Small intestine (tissue), 7 donors: ENCODE measurements at regions not wholly inside any gene's neighbourhood (a gene's known extent, or its start where the extent isn't known, plus 50 kb on each side); places are given as distances from the start of the nearest gene placed in this dataset.

Experiments
- DNase-seq, 2 donors: peaks; one replicate each; pipeline versions ENCODE4 v3.0.0 to v3.0.0-alpha.2; 2013
- FAIRE-seq: peaks from 2 replicates; lab custom pipeline; 2012; peaks lifted over from hg19 to GRCh38; lab: Jason Lieb, UNC
- H3K27ac ChIP-seq, 3 donors: one replicate each; pipeline ENCODE4 v1.5.1; 2013; ENCODE audit warnings: low read length in 2 of 3, mild to moderate bottlenecking in 2 of 3, control low read depth in 1 of 3, inconsistent platforms in 1 of 3, low read depth in 1 of 3, moderate library complexity in 1 of 3
- H3K27me3 ChIP-seq, 3 donors: one replicate each; pipeline ENCODE4 v1.6.1; 2013; ENCODE audit warnings: low read length in 3 of 3, inconsistent platforms in 1 of 3; ENCODE audit not compliant: control insufficient read depth in 3 of 3, insufficient read depth in 3 of 3
- H3K36me3 ChIP-seq, 3 donors: one replicate each; pipeline ENCODE4 v1.6.1; 2013; ENCODE audit warnings: low read length in 3 of 3, inconsistent platforms in 1 of 3, low read depth in 1 of 3, mild to moderate bottlenecking in 1 of 3, moderate library complexity in 1 of 3; ENCODE audit not compliant: control insufficient read depth in 3 of 3, insufficient read depth in 2 of 3
- H3K4me1 ChIP-seq, 3 donors: one replicate each; pipeline ENCODE4 v1.6.1; 2013; ENCODE audit warnings: low read length in 2 of 3, inconsistent platforms in 1 of 3, low read depth in 1 of 3, mild to moderate bottlenecking in 1 of 3, moderate library complexity in 1 of 3; ENCODE audit not compliant: control insufficient read depth in 3 of 3, insufficient read depth in 2 of 3
- H3K4me3 ChIP-seq, 3 donors: one replicate each; pipeline ENCODE4 v1.5.1; 2013; ENCODE audit warnings: low read length in 3 of 3, control low read depth in 1 of 3, inconsistent platforms in 1 of 3, low read depth in 1 of 3, mild to moderate bottlenecking in 1 of 3, moderate library complexity in 1 of 3
- H3K9me3 ChIP-seq, 2 donors: one replicate each; pipeline ENCODE4 v1.6.1; 2013; ENCODE audit warnings: low read depth in 1 of 2, low read length in 1 of 2; ENCODE audit not compliant: control insufficient read depth in 2 of 2, insufficient read depth in 1 of 2
- WGBS, 3 donors: extraction: QIAGEN DNeasy Blood & Tissue Kit; methylation state at CpG; one replicate each; pipeline ENCODE4 v1.1.7; 2013; 5-methylcytosine and 5-hydroxymethylcytosine counted together
- donor health status: healthy with polysubstance abuse.
- donor health status: control.
- donor health status: control.
- donor health status: Bipolar disorder and iron deficiency.
- donor health status: healthy.

- no peaks in the 10 kb centered on the region for H3K27me3 ChIP-seq
- no peak overlapping the region for H3K27ac ChIP-seq
- no peaks in the 10 kb centered on the region for H3K36me3 ChIP-seq
- H3K4me1 ChIP-seq = no peaks in the 10 kb centered on the region
- H3K9me3 ChIP-seq = no peaks in the 10 kb centered on the region
- no peak for DNase-seq
- no peak overlapping the region for H3K4me3 ChIP-seq
- FAIRE-seq = no peak
- WGBS, 3 donors = 83 to 88% (median 83%) methylated on average over 10 of the region's 10 CpGs
Measured at GRCh38 chr12:124177276-124177950, 117.5 kb upstream of the RFLNA start.

- Histone ChIP-seq H3K27me3 (no peaks in the 10 kb centered on the region), H3K36me3 (no peaks in the 10 kb centered on the region), H3K4me1 (no peaks in the 10 kb centered on the region), H3K9me3 (no peaks in the 10 kb centered on the region), H3K4me3 (no peak overlapping the region), H3K27ac (no peak overlapping the region)
- WGBS, 3 donors = 92 to 97% (median 95%) methylated on average over 5 of the region's 5 CpGs
- no peak for FAIRE-seq
- no peak for DNase-seq
Measured at GRCh38 chr12:124177951-124178316, 117.0 kb upstream of the RFLNA start.

GRCh38 chr12:124179936-124180607 lies 114.8 kb upstream of the RFLNA start:
- FAIRE-seq (no peak), DNase-seq (no peak)
- Histone ChIP-seq H3K4me3 (no peak overlapping the region), H3K9me3 (no peaks in the 10 kb centered on the region), H3K36me3 (no peaks in the 10 kb centered on the region), H3K4me1 (no peaks in the 10 kb centered on the region), H3K27me3 (no peaks in the 10 kb centered on the region), H3K27ac (no peak overlapping the region)
- 81 to 88% (median 83%) methylated on average over 11 of the region's 11 CpGs for WGBS, 3 donors

GRCh38 chr12:124183172-124183571 lies 111.7 kb upstream of the RFLNA start:
- Histone ChIP-seq H3K27me3 (no peaks in the 10 kb centered on the region), H3K4me1 (peaks cover 0 to 12% (median 0%) of the 10 kb centered on the region in 3 donors), H3K36me3 (no peaks in the 10 kb centered on the region), H3K9me3 (no peaks in the 10 kb centered on the region), H3K27ac (no peak overlapping the region), H3K4me3 (no peak overlapping the region)
- no peak for FAIRE-seq
- 50 to 78% (median 76%) methylated on average over 2 of the region's 2 CpGs for WGBS, 3 donors
- DNase-seq = no peak

- FAIRE-seq = no peak
- Histone ChIP-seq H3K4me1 (peaks cover 0 to 25% (median 0%) of the 10 kb centered on the region in 3 donors), H3K9me3 (no peaks in the 10 kb centered on the region), H3K27me3 (no peaks in the 10 kb centered on the region), H3K4me3 (no peak overlapping the region), H3K36me3 (no peaks in the 10 kb centered on the region), H3K27ac (no peak overlapping the region)
- DNase-seq = no peak
- WGBS, 3 donors = 91 to 94% (median 92%) methylated on average over 18 of the region's 18 CpGs
Measured at GRCh38 chr12:124184456-124184855, 110.4 kb upstream of the RFLNA start.

GRCh38 chr12:124185971-124186686 lies 108.8 kb upstream of the RFLNA start:
- no peak overlapping the region for H3K27ac ChIP-seq
- peaks cover 0 to 26% (median 0%) of the 10 kb centered on the region in 3 donors for H3K4me1 ChIP-seq
- no peak overlapping the region for H3K4me3 ChIP-seq
- DNase-seq (peak in 1 of 2 donors; percentile 43), FAIRE-seq (no peak)
- H3K27me3 ChIP-seq = no peaks in the 10 kb centered on the region
- H3K9me3 ChIP-seq = no peaks in the 10 kb centered on the region
- no peaks in the 10 kb centered on the region for H3K36me3 ChIP-seq
- WGBS, 3 donors = 77 to 86% (median 85%) methylated on average over 15 of the region's 15 CpGs

GRCh38 chr12:124188084-124188483 lies 106.8 kb upstream of the RFLNA start:
- 71 to 82% (median 79%) methylated on average over 7 of the region's 7 CpGs for WGBS, 3 donors
- FAIRE-seq = no peak
- H3K27ac ChIP-seq = peak overlapping the region in 1 of 3 donors; percentile 17
- peaks cover 0 to 26% (median 0%) of the 10 kb centered on the region in 3 donors for H3K4me1 ChIP-seq
- DNase-seq = no peak
- no peak overlapping the region for H3K4me3 ChIP-seq
- no peaks in the 10 kb centered on the region for H3K9me3 ChIP-seq
- H3K36me3 ChIP-seq = no peaks in the 10 kb centered on the region
- no peaks in the 10 kb centered on the region for H3K27me3 ChIP-seq

- no peak for FAIRE-seq
- no peaks in the 10 kb centered on the region for H3K36me3 ChIP-seq
- H3K27me3 ChIP-seq = no peaks in the 10 kb centered on the region
- H3K4me3 ChIP-seq = no peak overlapping the region
- H3K9me3 ChIP-seq = peaks cover 0 to 4% of the 10 kb centered on the region in 2 donors
- 65 to 76% (median 74%) methylated on average over 15 of the region's 15 CpGs for WGBS, 3 donors
- H3K4me1 ChIP-seq = peaks cover 0 to 31% (median 0%) of the 10 kb centered on the region in 3 donors
- peak overlapping the region in 1 of 3 donors; percentile 17 for H3K27ac ChIP-seq
- DNase-seq = peak; percentile 37 to 54
Measured at GRCh38 chr12:124188561-124189405, 106.1 kb upstream of the RFLNA start.
